ENCODE measurements at regions not wholly inside any gene's neighbourhood (a gene's known extent, or its start where the extent isn't known, plus 50 kb on each side); places are given as distances from the start of the nearest gene placed in this dataset.

GRCh38 chr17:45651145-45651709, 132.9 kb upstream of the CRHR1 start:
- TF ChIP-seq POLR2AphosphoS5 (IDR thresholded peaks at IDR 0.05) (no peak), POLR2A (IDR thresholded peaks at IDR 0.05) (no peak)

All from breast epithelium (tissue), 3 donors.